ENCODE measurements at regions not wholly inside any gene's neighbourhood (a gene's known extent, or its start where the extent isn't known, plus 50 kb on each side); places are given as distances from the start of the nearest gene placed in this dataset.

DNA sequence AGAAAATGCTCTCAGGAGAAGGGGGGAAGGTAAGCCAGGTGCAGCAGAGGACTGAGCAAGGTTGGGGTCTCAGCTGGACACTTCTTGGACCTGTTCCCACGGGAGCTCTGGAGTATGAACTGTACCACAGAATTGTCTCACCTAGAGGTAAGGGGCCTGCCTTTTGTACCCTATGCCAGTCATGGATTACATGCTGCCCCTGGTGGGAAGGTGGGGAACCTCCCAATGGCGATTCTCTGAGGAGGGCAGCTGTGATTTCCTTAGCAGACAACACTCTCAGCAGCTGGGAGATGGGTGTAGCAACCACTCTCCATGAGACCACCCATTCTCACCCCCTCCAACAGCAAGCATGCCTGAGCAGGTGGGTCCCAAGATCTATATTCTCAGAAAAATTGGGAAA is 329.4 kb upstream of the CTNNB1 start:
- no peak overlapping the region for H3K4me3 ChIP-seq (ENCODE audit: control insufficient read depth, low read depth, low read length)
- TF ChIP-seq, protein P1, sequence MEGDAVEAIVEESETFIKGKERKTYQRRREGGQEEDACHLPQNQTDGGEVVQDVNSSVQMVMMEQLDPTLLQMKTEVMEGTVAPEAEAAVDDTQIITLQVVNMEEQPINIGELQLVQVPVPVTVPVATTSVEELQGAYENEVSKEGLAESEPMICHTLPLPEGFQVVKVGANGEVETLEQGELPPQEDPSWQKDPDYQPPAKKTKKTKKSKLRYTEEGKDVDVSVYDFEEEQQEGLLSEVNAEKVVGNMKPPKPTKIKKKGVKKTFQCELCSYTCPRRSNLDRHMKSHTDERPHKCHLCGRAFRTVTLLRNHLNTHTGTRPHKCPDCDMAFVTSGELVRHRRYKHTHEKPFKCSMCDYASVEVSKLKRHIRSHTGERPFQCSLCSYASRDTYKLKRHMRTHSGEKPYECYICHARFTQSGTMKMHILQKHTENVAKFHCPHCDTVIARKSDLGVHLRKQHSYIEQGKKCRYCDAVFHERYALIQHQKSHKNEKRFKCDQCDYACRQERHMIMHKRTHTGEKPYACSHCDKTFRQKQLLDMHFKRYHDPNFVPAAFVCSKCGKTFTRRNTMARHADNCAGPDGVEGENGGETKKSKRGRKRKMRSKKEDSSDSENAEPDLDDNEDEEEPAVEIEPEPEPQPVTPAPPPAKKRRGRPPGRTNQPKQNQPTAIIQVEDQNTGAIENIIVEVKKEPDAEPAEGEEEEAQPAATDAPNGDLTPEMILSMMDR (conservative IDR thresholded peaks at IDR 0.05; ENCODE audit: control insufficient read depth, insufficient read depth, low read depth, low read length), result no peak
- DNase-seq (ENCODE audit: low read depth), result no peak

DNA sequence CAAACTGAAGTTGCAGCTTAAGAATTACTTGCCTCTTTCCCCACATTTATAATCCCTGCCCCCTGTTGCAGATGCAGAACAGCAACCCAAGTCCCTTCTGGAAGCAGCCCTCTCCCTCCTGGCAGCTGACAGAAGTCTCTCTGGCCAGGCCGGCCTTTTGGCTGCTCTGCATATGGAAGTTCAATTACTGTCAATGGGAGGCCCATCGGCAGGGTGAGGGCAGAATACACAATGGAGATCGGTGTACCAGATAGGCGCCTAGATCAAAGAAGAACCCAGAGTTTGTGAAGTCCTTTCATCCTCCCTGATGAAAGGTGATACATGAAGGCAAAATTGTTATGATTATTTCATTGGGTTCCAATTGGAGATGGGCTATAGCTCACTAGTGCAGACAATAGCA is 327.9 kb upstream of the CTNNB1 start:
- TF ChIP-seq, protein P1 (conservative IDR thresholded peaks at IDR 0.05; ENCODE audit: control insufficient read depth, insufficient read depth, low read depth, low read length), result no peak
- DNase-seq (ENCODE audit: low read depth), result no peak
- H3K4me3 ChIP-seq (ENCODE audit: control insufficient read depth, low read depth, low read length), result no peak overlapping the region

DNA sequence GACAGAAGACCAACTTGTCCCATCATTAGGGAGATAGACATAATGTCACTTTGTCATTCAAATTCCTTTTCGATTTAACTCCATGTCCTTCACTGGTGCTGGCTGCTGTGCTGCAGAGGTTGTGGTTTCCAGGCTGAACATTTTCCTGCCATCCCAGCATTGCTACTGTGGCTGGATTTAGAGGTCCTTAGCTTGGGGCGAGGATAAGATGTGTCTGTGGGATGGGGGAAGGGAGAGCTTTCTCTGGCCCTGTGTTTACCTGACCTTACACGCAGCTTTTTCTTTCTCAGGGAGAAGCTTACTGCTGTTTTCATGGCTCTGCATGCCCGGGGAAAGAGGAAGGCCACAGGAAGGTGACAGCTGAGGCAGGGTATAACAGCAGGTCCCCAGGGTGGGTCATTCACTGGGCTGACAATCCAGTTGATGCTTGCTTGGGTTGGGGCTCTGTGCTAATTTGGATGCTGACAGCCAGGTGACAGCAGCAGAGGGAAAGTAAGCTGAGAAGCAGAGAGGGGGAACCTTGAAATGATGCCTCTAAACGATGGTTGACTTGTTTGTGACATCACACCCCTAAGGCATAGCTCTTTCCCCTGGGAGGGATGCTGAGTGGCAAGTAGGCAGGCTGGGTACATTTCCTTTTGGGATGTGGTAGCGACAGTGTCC is 326.9 kb upstream of the CTNNB1 start:
- TF ChIP-seq, protein P1 (conservative IDR thresholded peaks at IDR 0.05; ENCODE audit: control insufficient read depth, insufficient read depth, low read depth, low read length), result no peak
- H3K4me3 ChIP-seq (ENCODE audit: control insufficient read depth, low read depth, low read length), result no peak overlapping the region
- no peak for DNase-seq (ENCODE audit: low read depth)

DNA sequence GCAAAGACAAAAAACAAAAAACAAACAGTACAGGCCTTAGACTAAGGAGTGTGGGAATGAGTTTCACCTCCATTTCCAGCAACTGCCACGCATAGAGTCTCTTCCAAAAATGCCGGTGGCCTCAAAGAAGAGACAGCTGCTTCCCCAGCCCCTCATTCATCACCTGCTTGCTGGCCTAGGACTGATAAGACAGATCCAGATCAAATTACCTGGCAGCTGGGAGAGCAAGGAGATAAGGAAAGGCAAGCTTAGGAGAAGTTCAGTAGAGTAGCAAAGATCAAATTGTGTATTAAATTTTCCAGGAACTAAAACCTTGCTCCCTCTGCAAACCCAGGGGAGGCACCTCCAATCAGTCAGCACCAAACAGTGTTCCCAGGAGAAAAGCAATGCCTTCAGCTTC is 325.8 kb upstream of the CTNNB1 start:
- TF ChIP-seq, protein P1 (conservative IDR thresholded peaks at IDR 0.05; ENCODE audit: control insufficient read depth, insufficient read depth, low read depth, low read length), result no peak
- no peak for DNase-seq (ENCODE audit: low read depth)
- no peak overlapping the region for H3K4me3 ChIP-seq (ENCODE audit: control insufficient read depth, low read depth, low read length)

DNA sequence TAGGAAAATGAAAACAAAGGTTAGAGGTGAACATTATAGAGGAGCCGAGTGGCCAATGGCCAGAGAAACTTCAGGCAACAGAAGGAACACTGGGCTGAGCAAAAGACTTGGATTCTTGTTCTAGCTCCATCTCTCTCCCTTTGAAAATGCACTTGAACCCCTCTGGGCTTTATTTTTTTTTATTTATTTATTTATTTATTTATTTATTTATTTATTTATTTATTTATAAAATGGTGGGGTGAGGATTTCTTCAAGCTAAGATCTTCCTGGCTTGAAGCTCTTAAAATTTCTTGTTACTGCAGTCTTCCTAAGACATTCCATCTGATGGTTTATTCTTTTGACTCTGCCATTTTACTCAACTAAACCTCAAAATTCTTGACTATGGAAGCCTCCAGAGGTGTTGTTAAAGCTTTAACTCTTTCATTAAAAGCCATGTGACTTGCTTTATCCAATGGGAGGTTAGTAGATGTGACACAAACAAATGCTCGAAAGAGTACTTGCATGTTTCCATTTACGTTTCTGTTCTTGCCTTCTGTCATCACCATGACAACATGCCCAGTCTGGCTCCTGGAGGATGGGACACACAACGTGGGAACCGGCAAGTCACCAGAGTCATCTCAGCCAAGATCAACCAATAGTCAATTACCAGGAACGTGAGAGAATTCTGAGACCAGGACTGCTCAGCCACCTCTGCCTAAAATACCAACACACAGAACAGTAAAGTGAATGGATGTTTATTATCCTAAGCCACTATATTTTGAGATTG is 325.2 kb upstream of the CTNNB1 start:
- TF ChIP-seq, protein P1 (conservative IDR thresholded peaks at IDR 0.05; ENCODE audit: control insufficient read depth, insufficient read depth, low read depth, low read length), result no peak

DNA sequence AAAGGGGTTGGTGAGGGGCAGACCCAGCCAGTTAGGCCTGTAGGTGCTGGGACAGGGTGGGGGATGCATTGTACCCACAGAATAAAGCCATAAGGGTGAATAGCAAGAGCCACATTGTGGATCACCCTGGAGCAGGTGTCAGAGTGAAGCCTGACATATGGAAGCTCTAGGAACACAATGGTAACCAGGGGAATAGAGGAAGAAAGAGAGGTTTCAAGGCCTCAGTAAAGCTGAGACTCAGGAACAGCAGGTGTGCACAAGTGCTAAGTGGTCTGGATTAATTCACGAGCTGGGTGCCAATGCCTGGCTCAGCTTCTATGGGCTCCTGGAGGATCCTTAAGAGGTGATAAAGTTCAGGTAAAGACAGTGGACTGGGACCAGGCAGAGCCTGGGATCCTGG is 323.7 kb upstream of the CTNNB1 start:
- H3K4me3 ChIP-seq (ENCODE audit: control insufficient read depth, low read depth, low read length), result no peak overlapping the region
- TF ChIP-seq, protein P1 (conservative IDR thresholded peaks at IDR 0.05; ENCODE audit: control insufficient read depth, insufficient read depth, low read depth, low read length), result no peak
- no peak for DNase-seq (ENCODE audit: low read depth)

More for the DNA sequence above, 325.2 kb upstream of the CTNNB1 start:
- H3K4me3 ChIP-seq (ENCODE audit: control insufficient read depth, low read depth, low read length), result no peak overlapping the region
- DNase-seq (ENCODE audit: low read depth), result no peak

Data from fibroblast of mammary gland (primary cell).